ENCODE measurements at regions not wholly inside any gene's neighbourhood (a gene's known extent, or its start where the extent isn't known, plus 50 kb on each side); places are given as distances from the start of the nearest gene placed in this dataset.
"Not testable (repeated sequence)": the region's sequence is repeated elsewhere in the genome, so short reads cannot be mapped to it uniquely, and the experiment has no call there.

GRCh38 chr5:155794795-155795194 is 532.2 kb upstream of the SGCD start:
- DNase-seq: no peak

GRCh38 chr5:155799308-155799707 is 527.7 kb upstream of the SGCD start:
- DNase-seq: no peak

- no peak for DNase-seq
These were observed 518.9 kb upstream of the SGCD start for GRCh38 chr5:155807884-155808576.

- DNase-seq: no peak
These were observed 511.7 kb upstream of the SGCD start for GRCh38 chr5:155815248-155815647.

GRCh38 chr5:155822177-155822576 is 504.8 kb upstream of the SGCD start:
- DNase-seq: no peak

- no peak for DNase-seq
These were observed 500.1 kb upstream of the SGCD start for GRCh38 chr5:155826611-155827507.

- DNase-seq: not testable (repeated sequence)
These were observed 499.5 kb upstream of the SGCD start for GRCh38 chr5:155827508-155827815.

- DNase-seq: no peak
These were observed 499.0 kb upstream of the SGCD start for GRCh38 chr5:155827949-155828348.

- DNase-seq: no peak
These were observed 495.5 kb upstream of the SGCD start for GRCh38 chr5:155831491-155831890.

- no peak for DNase-seq
These were observed 493.7 kb upstream of the SGCD start for GRCh38 chr5:155833287-155833686.

- DNase-seq: no peak
These were observed 492.5 kb upstream of the SGCD start for GRCh38 chr5:155834271-155834975.

- no peak for DNase-seq
These were observed 490.7 kb upstream of the SGCD start for GRCh38 chr5:155836089-155836803.

GRCh38 chr5:155838394-155838793 is 488.6 kb upstream of the SGCD start:
- no peak for DNase-seq

GRCh38 chr5:155839251-155840037 is 487.5 kb upstream of the SGCD start:
- DNase-seq: no peak

GRCh38 chr5:155844542-155844941 is 482.4 kb upstream of the SGCD start:
- no peak for DNase-seq

GRCh38 chr5:155850370-155850769 is 476.6 kb upstream of the SGCD start:
- no peak for DNase-seq

GRCh38 chr5:155866971-155867370 is 460.0 kb upstream of the SGCD start:
- DNase-seq: no peak

- no peak for DNase-seq
These were observed 459.4 kb upstream of the SGCD start for GRCh38 chr5:155867522-155868088.

GRCh38 chr5:155870636-155871035 is 456.3 kb upstream of the SGCD start:
- DNase-seq: no peak

- no peak for DNase-seq
These were observed 455.3 kb upstream of the SGCD start for GRCh38 chr5:155871623-155872022.

GRCh38 chr5:155872629-155873220 is 454.2 kb upstream of the SGCD start:
- DNase-seq: no peak

Data from activated CD4-positive, alpha-beta T cell treated with anti-CD3 and anti-CD28 coated beads for 1 hour (primary cell).